Putamen (tissue), 1 donor: ENCODE measurements at regions not wholly inside any gene's neighbourhood (a gene's known extent, or its start where the extent isn't known, plus 50 kb on each side); places are given as distances from the start of the nearest gene placed in this dataset.

ENCODE experiments used
- DNase-seq: peaks from one replicate; pipeline ENCODE4 v3.0.0-alpha.2; 2016; ENCODE audit warnings: low spot score

- no peak for DNase-seq
Measured at GRCh38 chr18:41370740-41371139, 584.3 kb upstream of the PIK3C3 start.

DNA sequence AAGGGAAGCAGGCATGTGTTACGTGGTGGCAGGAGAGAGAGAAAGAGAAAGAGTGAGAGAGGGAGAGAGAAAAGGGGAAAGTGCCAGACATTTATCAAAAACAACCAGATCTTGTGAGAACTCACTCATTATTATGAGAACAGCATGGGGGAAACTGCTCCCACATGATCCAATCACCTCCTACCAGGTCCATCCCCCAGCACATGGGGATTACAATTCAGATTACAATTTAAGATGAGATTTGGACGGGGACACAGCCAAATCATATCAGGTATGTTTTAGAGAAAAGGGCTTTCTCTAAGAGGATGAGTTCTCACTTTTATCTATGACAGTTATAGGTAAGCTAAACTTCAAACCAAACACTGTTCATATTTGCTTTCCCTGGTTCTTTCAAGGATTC is 597.3 kb upstream of the PIK3C3 start:
- no peak for DNase-seq

- DNase-seq = no peak
Measured at GRCh38 chr18:41353777-41354528, 601.1 kb upstream of the PIK3C3 start.

GRCh38 chr18:41351430-41351829 is 603.6 kb upstream of the PIK3C3 start:
- DNase-seq = no peak

DNA sequence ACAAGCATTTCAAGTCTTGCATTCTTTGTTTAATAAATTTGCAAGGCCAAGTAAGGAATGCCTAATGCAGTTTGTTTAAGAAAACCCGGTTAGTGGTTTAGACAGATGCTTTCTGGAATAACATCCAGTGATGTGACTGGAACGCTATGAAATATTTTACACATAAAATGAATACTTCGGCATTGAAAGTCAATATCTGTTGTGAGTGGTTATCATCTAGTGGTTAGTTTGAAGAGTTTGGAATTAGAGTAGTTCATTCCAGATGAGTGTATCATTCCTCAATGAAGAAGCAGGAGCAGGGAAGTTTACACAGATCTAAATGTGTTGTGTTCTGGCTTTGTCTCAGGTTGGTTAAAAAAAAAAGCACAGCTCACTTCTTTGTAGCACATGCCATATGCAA is 608.0 kb upstream of the PIK3C3 start:
- DNase-seq = no peak

GRCh38 chr18:41343808-41344207 is 611.2 kb upstream of the PIK3C3 start:
- DNase-seq = no peak

- DNase-seq = no peak
Measured at GRCh38 chr18:41338341-41338740, 616.7 kb upstream of the PIK3C3 start.

DNA sequence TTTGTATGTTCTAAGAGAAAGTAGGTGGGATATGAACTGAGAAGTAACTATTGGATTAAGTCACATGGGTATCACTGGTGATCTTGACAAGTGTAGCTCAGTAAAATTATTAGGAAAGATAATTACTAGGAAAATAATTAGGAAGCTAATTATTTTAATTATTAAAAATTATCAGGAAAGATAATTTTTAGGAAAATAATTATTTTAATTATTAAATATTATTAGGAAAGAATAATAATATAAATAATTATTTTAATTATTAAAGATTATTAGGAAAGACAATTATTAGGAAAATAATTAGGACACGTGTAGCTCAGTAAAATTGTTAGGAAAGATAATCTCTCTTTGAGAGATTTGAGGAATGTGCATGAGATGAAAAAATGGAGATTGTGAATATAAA is 623.4 kb upstream of the PIK3C3 start:
- DNase-seq = no peak

DNA sequence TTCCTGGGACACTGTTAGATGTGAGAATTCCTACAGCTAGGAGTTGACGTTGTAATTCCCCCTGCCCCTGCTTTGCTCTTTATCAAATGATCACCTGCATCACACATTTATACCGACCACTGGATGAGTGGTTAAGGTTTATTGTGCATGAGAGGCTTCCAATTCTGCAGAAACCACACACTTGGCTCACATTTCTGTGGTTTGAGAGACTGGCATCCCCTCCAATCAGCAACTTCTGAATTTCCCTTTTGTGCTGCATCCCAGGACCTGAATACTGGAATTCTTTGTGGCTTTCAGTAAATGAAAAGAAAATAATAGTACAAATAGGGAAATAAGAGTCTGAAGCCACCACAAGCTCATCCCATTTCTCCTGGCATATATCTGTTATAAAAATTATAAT is 628.7 kb upstream of the PIK3C3 start:
- no peak for DNase-seq

- DNase-seq = no peak
Measured at GRCh38 chr18:41324934-41325333, 630.1 kb upstream of the PIK3C3 start.

- no peak for DNase-seq
Measured at GRCh38 chr18:41324020-41324791, 630.8 kb upstream of the PIK3C3 start.

DNA sequence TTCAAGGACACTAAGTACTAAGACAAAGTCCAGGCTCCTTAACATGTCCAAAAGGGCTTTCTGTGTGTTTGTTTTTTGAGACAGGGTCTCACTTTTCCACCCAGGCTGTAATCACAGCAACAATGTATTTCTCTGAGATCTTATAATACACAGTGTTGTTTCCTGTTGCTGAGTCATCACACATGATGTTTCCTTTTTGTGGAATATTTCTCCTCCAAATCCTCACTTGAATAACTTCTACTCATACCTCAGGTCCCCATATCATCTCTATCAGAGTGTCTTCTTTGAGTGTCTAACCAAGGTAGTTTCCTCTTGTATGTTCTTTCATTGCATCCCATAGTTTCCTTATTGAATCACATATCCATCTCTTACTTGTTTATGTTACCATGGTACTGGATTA is 632.0 kb upstream of the PIK3C3 start:
- DNase-seq = no peak

DNA sequence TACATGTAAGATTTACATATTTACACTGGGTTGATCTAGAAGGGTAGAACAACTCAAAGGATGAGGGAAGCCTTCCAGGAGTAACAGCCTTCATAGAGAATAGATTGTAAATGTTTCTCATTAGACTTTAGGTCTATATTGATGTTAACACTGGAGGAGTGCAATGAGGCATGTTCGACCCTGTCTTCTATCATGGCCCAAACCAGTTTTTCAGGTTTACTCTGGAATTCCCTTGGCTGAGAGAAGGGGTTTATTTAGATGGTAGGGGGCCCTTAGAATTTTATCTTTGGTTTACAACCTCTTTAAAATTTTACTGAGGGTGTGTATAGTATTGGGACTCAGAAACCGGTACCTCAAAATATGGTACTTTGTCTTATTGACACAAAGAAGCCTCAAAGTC is 634.9 kb upstream of the PIK3C3 start:
- DNase-seq = no peak

GRCh38 chr18:41315134-41315533 is 639.9 kb upstream of the PIK3C3 start:
- no peak for DNase-seq

- no peak for DNase-seq
Measured at GRCh38 chr18:41311571-41312547, 643.2 kb upstream of the PIK3C3 start.

DNA sequence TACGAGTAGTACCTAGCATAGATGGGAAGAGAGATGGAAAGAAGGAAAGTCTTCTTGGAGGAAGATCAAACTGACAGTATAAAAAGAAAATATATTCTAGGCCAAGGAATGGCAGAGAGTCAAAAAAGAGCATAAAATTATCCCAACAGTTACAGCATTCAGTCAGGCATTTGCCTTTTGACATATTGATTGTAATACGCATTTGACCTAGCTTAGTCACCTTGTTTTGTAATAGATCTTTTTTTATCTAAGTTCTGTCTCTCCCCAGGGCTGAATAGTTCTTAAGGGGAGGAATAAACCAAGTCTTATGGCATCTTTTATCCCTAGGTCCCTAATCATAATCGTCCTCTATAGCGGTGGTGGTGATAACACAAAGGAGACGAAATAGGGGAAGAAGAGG is 657.3 kb upstream of the PIK3C3 start:
- no peak for DNase-seq

DNA sequence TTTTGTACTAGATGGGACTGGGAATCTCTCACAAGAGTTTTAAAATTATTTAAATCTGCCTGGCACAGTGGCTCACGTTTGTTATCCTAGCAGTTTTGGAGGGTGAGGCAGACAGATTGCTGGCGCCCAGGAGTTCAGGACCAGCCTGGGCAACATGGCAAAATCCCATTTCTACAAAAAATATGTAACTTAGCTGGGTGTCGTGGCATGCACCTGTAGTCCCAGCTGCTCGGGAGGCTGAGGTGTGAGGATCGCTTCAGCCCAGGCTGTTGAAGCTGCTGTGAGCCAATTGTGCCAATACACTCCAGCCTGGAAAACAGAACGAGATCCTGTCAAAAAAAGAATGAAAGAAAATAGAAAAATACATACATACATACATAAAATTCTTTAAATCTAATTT is 685.7 kb upstream of the PIK3C3 start:
- no peak for DNase-seq

- no peak for DNase-seq
Measured at GRCh38 chr18:41268271-41268670, 686.8 kb upstream of the PIK3C3 start.

DNA sequence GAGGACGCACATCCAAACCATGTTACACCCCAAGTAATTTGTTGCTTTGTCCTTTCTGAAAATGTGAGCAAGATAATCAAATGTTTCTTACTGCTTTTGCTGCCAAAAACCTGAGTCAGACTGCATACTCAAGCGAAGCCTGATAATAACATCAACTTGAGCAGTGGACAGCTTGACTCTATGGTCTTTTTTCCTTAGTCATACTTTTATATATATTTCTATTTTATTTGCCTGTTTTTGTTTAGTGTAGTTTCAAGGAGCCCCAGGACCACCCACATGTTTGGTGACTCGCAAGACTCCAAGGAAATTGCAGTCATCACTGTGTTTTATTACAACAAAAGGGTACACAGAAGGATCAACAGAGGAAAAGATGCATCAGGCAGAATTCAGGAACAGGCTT is 688.4 kb upstream of the PIK3C3 start:
- no peak for DNase-seq

DNA sequence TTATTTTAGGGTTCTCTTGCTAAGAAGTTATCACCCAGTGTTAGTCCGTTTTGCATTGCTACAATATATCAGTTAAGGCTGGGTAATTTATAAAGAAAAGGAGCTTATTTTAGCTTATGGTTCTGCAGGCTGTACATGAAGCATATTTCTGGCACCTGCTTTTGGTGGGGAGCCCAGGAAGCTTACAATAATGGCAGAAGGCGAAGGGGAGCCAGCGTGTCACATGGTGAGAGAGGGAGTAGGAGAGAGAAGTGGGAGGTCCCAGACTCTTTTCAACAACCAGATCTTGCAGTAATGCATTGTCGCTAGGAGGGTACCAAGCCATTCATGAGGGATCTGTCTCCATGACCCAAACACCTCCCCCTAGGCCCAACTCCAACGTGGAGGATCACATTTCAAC is 688.8 kb upstream of the PIK3C3 start:
- DNase-seq = no peak

- no peak for DNase-seq
Measured at GRCh38 chr18:41265047-41265446, 690.0 kb upstream of the PIK3C3 start.

- no peak for DNase-seq
Measured at GRCh38 chr18:41263956-41264355, 691.1 kb upstream of the PIK3C3 start.

- DNase-seq = no peak
Measured at GRCh38 chr18:41262688-41263087, 692.3 kb upstream of the PIK3C3 start.
